Fibroblast of the aortic adventitia (primary cell): ENCODE measurements at regions not wholly inside any gene's neighbourhood (a gene's known extent, or its start where the extent isn't known, plus 50 kb on each side); places are given as distances from the start of the nearest gene placed in this dataset.

Source experiments
- DNase-seq: peaks from one replicate; pipeline ENCODE4 v3.0.0-alpha.2; 2010; ENCODE audit warnings: low read depth
- H3K4me3 ChIP-seq: 2 replicates; pipeline ENCODE4 v1.5.1; 2011; ENCODE audit warnings: low read depth, mild to moderate bottlenecking, control low read depth, low read length, moderate library complexity
- CTCF ChIP-seq: IDR thresholded peaks from 2 replicates; pipeline ENCODE4 v1.5.1; 2011; ENCODE audit warnings: mild to moderate bottlenecking, low read length, control low read depth, inconsistent platforms; ENCODE audit not compliant: insufficient read depth

- H3K4me3 ChIP-seq: no peak overlapping the region
- DNase-seq: no peak
- no peak for TF ChIP-seq CTCF
These were observed 395.4 kb downstream of the FRK start for GRCh38 chr6:115665310-115665709.

DNA sequence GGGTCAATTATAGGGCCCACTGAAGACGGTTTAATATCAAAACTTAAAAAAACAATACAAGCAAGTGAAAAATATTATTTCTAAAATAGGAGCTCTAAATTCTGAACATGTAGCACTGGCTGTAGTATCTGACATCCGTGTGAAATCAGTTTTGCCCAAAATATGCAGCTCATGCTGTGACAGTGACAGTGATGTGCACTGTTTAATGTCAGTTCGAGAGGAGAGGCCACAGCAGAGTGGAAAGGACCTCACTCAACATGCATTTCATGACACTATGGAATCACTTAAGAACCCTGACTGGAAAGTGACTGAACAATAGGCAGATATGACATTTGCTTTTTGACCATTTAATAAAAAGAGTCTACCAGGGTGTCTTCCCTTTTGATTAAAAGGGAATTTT is 397.0 kb downstream of the FRK start:
- DNase-seq: no peak
- TF ChIP-seq CTCF: no peak
- no peak overlapping the region for H3K4me3 ChIP-seq

- DNase-seq: no peak
These were observed 416.9 kb downstream of the FRK start for GRCh38 chr6:115643762-115644161.

DNA sequence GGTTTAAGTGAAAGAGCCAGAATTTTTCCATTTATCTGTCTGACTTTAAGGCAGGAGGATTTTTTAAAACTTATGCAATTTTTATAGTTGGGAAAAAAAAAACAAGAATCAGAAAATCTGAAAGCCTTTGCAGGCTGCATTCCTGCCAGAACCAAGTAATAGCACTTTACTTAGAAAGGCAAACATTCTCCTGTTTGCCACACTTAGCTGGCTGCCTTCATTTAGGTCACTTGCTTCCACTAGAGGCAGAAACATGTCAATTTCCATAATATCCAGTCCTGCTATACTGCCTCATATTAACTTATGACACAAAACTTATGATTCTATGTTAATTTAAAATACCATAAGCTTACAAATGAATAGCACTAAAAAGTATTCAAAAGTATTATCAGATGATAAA is 425.8 kb downstream of the FRK start:
- no peak overlapping the region for H3K4me3 ChIP-seq
- TF ChIP-seq CTCF: no peak
- DNase-seq: no peak

More at GRCh38 chr6:115643762-115644161, 416.9 kb downstream of the FRK start:
- no peak overlapping the region for H3K4me3 ChIP-seq
- no peak for TF ChIP-seq CTCF

- no peak for DNase-seq
- no peak for TF ChIP-seq CTCF
- H3K4me3 ChIP-seq: no peak overlapping the region
These were observed 426.6 kb downstream of the FRK start for GRCh38 chr6:115634131-115634530.

- H3K4me3 ChIP-seq: no peak overlapping the region
- no peak for TF ChIP-seq CTCF
- no peak for DNase-seq
These were observed 429.7 kb downstream of the FRK start for GRCh38 chr6:115631028-115631427.

DNA sequence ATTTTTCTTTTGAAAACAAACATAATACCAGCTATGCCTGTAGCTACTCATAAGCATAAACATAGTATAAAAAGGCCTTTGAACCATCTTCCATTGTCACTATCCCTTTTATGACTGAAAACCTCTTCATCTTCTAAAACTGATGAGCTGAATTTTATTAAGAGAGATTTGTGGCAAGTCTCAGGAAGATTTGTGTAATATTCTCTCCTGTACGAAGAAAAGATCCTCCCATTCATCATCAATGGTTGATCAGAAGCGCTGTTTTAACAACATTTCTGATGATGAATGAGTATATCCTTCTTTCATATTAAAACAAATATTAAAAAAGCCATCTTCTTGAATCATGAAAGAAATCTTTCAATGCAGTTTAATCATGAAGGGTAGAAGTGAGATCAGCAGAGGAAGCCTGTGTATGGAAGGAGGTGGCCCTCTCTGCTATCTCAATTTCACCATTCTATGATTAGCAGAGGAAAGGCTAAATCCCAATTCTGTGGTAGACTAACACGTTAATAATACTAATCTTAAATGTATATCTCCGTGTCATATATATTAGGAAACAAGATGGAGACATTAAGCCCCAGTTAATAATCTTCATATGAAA is 430.2 kb downstream of the FRK start:
- no peak overlapping the region for H3K4me3 ChIP-seq
- no peak for TF ChIP-seq CTCF
- no peak for DNase-seq
